Tibial nerve (tissue), 4 donors: ENCODE measurements at regions not wholly inside any gene's neighbourhood (a gene's known extent, or its start where the extent isn't known, plus 50 kb on each side); places are given as distances from the start of the nearest gene placed in this dataset.
"Not testable (repeated sequence)": the region's sequence is repeated elsewhere in the genome, so short reads cannot be mapped to it uniquely, and the experiment has no call there.

Experiments
- DNase-seq, 2 donors: peaks; one replicate each; pipeline ENCODE4 v3.0.0-alpha.2; 2019; ENCODE audit warnings: low spot score in 2 of 2
- H3K27ac ChIP-seq, 4 donors: fragments of 200-600 bp; sonication (generic) in 3 of 4; one replicate each; pipeline ENCODE4 v1.5.1; 2017 to 2019; ENCODE audit warnings: mild to moderate bottlenecking in 1 of 4
- H3K27me3 ChIP-seq, 2 donors: fragments of 200-600 bp; sonication (generic) in 1 of 2; one replicate each; pipeline versions ENCODE4 v1.5.1 to v1.6.0; 2017 to 2019
- H3K36me3 ChIP-seq, 3 donors: fragments of 200-600 bp; sonication (generic); one replicate each; pipeline ENCODE4 v1.5.1; 2018 to 2019
- H3K4me1 ChIP-seq, 4 donors: fragments of 200-600 bp; sonication (generic) in 3 of 4; one replicate each; pipeline ENCODE4 v1.5.1; 2017 to 2019
- H3K4me3 ChIP-seq, 4 donors: fragments of 200-600 bp; sonication (generic) in 3 of 4; one replicate each; pipeline ENCODE4 v1.5.1; 2017 to 2019; ENCODE audit warnings: mild to moderate bottlenecking in 1 of 4, moderate library complexity in 1 of 4
- H3K9me3 ChIP-seq, 4 donors: fragments of 200-600 bp; sonication (generic) in 3 of 4; one replicate each; pipeline ENCODE4 v1.5.1; 2017 to 2019
- EP300 ChIP-seq, 2 donors: sonication (generic); formaldehyde crosslinking; IDR thresholded peaks; one replicate each; pipeline ENCODE4 v1.6.1; 2017; ENCODE audit warnings: antibody characterized with exemption in 2 of 2, mild to moderate bottlenecking in 1 of 2
- POLR2A ChIP-seq, 2 donors: fragments of 450-650 bp; IDR thresholded peaks; one replicate each; pipeline ENCODE4 v1.6.1; 2017; ENCODE audit warnings: antibody characterized with exemption in 2 of 2, mild to moderate bottlenecking in 2 of 2, moderate library complexity in 2 of 2
- WGBS, 2 donors: methylation state at CpG; one replicate each; pipeline ENCODE4 v1.1.5; 2018; 5-methylcytosine and 5-hydroxymethylcytosine counted together
- TF ChIP-seq, protein P1 (sequence below), 5 experiments: fragments of 200-600 bp in 3 of 5; fragments of 450-650 bp in 2 of 5; sonication (generic) in 3 of 5; IDR thresholded peaks; one replicate each; pipeline ENCODE4 v1.5.1; 2016 to 2019; ENCODE audit warnings: antibody characterized with exemption in 5 of 5, mild to moderate bottlenecking in 3 of 5, moderate library complexity in 2 of 5

DNA sequence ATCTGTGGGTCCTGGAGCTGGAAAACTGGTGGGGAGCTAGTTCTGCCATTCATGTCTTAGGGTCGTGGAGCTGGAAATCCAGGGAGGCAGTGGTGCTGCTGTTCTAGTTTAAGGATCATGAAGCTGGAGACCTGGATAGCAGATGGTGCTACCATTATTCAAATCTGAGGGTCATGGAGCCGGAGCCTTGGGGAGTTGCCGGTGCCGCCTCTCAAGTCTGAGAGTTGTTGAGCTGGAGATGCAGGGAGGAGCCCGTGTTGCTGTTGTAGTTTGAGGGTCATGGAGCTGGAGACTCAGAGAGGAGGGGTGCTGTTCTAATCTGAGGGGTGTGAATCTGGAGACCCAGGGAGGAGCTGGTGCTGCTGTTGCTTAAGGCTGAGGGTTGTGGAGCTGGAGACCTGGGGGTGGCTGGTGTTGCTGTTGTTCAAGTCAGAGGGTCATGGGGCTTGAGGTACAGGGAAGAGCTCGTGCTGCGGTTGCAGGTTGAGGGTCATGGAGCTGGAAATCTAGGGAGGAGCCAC, 86.0 kb upstream of the ZNF479 start:
- H3K27ac ChIP-seq: no peak overlapping the region
- H3K9me3 ChIP-seq: peaks cover 0 to 88% (median 0%) of the 10 kb centered on the region in 4 donors
- H3K36me3 ChIP-seq: no peaks in the 10 kb centered on the region
- no peak for DNase-seq
- no peaks in the 10 kb centered on the region for H3K4me1 ChIP-seq
- 84 to 86% methylated on average over 7 of the region's 7 CpGs for WGBS, 2 donors
- H3K27me3 ChIP-seq: no peaks in the 10 kb centered on the region
- TF ChIP-seq, protein P1, sequence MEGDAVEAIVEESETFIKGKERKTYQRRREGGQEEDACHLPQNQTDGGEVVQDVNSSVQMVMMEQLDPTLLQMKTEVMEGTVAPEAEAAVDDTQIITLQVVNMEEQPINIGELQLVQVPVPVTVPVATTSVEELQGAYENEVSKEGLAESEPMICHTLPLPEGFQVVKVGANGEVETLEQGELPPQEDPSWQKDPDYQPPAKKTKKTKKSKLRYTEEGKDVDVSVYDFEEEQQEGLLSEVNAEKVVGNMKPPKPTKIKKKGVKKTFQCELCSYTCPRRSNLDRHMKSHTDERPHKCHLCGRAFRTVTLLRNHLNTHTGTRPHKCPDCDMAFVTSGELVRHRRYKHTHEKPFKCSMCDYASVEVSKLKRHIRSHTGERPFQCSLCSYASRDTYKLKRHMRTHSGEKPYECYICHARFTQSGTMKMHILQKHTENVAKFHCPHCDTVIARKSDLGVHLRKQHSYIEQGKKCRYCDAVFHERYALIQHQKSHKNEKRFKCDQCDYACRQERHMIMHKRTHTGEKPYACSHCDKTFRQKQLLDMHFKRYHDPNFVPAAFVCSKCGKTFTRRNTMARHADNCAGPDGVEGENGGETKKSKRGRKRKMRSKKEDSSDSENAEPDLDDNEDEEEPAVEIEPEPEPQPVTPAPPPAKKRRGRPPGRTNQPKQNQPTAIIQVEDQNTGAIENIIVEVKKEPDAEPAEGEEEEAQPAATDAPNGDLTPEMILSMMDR (IDR thresholded peaks at IDR 0.05): no peak
- TF ChIP-seq POLR2A (IDR thresholded peaks at IDR 0.05): no peak
- TF ChIP-seq EP300 (IDR thresholded peaks at IDR 0.05): no peak
- H3K4me3 ChIP-seq: no peak overlapping the region

DNA sequence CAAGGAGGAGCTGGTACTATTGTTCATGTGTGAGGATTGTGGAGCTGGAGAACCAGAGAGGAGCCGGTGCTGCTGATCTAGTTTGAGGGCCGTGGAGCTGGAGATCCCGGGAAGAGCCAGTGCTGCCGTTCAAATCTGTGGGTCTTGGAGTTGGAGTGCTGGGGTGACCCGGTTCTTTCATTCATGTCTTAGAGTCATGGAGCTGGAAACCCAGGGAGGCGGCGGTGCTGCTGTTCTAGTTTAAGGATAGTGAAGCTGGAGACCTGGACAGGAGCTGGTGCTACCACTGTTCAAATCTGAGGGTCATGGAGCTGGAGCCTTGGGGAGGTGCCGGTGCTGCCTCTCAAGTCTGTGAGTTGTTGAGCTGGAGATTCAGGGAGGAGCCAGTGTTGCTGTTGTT, 88.5 kb upstream of the ZNF479 start:
- no peaks in the 10 kb centered on the region for H3K27me3 ChIP-seq
- H3K4me1 ChIP-seq: no peaks in the 10 kb centered on the region
- WGBS, 2 donors: 81 to 87% methylated on average over 8 of the region's 8 CpGs
- H3K36me3 ChIP-seq: no peaks in the 10 kb centered on the region
- H3K9me3 ChIP-seq: peaks cover 0 to 64% (median 0%) of the 10 kb centered on the region in 4 donors
- H3K27ac ChIP-seq: no peak overlapping the region
- no peak overlapping the region for H3K4me3 ChIP-seq
- TF ChIP-seq, protein P1 (IDR thresholded peaks at IDR 0.05): no peak
- TF ChIP-seq POLR2A (IDR thresholded peaks at IDR 0.05) (no peak), EP300 (IDR thresholded peaks at IDR 0.05) (no peak)
- DNase-seq: no peak

DNA sequence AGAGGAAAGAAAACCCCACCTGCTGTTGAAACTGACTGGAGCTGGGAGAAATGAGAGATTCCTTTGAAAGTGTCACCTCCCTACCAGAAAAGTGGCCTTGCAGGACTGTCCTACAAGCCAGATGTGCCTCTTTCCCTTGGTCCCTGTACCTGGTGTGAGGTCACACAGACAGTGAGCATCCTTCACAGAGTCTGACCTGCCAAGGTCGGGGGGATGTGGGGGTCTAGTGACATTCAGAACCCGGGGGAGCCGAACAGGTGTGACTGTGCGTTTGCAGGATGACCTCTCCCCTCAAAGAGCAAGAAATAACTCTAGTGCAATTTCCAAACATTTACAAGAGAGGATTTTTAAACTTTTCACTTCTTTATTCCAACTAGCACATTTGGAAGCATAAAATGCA, 93.4 kb upstream of the ZNF479 start:
- WGBS, 2 donors: 61 to 74% methylated on average over 4 of the region's 4 CpGs
- H3K27ac ChIP-seq: no peak overlapping the region
- TF ChIP-seq EP300 (IDR thresholded peaks at IDR 0.05) (no peak), POLR2A (IDR thresholded peaks at IDR 0.05) (no peak)
- TF ChIP-seq, protein P1 (IDR thresholded peaks at IDR 0.05): no peak
- no peak overlapping the region for H3K4me3 ChIP-seq
- no peaks in the 10 kb centered on the region for H3K4me1 ChIP-seq
- no peaks in the 10 kb centered on the region for H3K27me3 ChIP-seq
- no peaks in the 10 kb centered on the region for H3K36me3 ChIP-seq
- DNase-seq: no peak
- H3K9me3 ChIP-seq: peaks cover 0 to 33% (median 0%) of the 10 kb centered on the region in 4 donors

DNA sequence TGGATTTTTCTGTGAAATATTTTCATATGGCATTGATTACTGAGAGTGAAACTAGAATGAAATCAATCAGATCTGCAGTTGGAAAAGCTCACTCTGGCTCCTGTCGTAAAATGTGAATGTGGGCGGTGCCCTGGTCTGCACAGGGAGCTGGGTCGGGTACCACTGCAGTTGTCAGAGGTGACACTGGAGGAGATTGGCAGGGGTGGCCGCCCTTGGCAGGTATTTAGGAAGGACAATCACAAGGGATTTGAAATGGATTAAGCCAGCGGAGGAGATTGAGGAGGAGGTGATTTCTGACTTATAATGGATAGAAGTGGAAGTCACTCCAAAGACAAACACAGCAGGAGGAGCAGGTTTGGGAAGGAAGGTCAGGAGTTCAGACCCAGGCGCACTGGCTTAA, 109.0 kb upstream of the ZNF479 start:
- H3K36me3 ChIP-seq, H3K27ac ChIP-seq, H3K4me1 ChIP-seq, H3K27me3 ChIP-seq, H3K4me3 ChIP-seq, DNase-seq: not testable (repeated sequence)
- 80 to 91% methylated on average over 6 of the region's 6 CpGs for WGBS, 2 donors
- H3K9me3 ChIP-seq: peaks cover 0 to 86% (median 0%) of the 10 kb centered on the region in 4 donors

DNA sequence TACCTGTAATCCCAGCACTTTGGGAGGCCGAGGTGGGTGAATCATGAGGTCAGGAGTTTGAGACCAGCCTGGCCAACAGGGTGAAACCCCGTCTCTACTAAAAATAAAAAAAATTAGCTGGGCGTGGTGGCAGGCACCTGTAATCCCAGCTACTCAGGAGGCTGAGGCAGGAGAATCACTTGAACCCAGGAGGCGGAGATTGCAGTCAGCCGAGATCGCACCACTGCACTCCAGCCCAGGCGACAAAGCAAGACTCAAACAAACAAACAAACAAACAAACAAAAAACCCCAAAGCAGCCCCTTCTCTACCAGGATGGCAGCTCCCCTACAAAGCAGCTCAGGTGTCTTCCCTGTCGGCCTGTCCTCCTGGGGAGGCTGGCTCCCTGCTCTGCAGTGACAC, 111.3 kb upstream of the ZNF479 start:
- not testable (repeated sequence) for DNase-seq, H3K4me1 ChIP-seq, H3K36me3 ChIP-seq, H3K4me3 ChIP-seq, H3K27ac ChIP-seq, H3K27me3 ChIP-seq
- WGBS, 2 donors: 81 to 84% methylated on average over 8 of the region's 8 CpGs
- peaks cover 0 to 85% (median 2%) of the 10 kb centered on the region in 4 donors for H3K9me3 ChIP-seq

DNA sequence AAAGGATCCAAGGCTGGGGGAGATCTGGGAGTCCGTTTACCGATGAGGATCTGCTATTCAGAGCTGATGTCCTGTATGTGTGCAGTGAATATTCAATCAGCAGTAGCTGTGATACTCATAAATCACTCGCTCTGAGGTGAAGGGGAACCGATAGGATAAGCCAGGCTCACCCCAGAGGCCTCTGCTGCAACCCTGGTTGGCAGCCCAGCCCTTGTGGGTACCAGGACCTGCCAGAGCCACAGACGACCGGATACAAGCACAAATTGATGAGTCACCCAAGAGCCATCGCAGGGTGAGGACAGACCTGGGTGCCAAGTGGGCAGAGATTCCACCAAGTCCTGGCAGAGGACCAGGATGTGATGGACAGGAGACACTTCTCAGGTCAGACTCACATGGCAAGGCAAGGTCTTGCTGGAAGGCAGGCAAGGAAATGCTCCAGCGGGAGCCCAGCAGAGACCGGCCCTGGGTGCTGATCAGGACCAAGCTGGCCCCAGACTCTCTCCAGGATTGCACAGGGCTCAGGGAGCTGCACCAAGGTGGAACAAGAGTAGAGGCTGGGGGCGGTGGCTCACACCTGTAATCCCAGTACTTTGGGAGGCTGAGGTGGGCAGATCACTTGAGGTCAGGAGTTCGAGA, 112.2 kb upstream of the ZNF479 start:
- not testable (repeated sequence) for H3K4me3 ChIP-seq, H3K27me3 ChIP-seq, H3K4me1 ChIP-seq, DNase-seq, H3K27ac ChIP-seq, H3K36me3 ChIP-seq
- H3K9me3 ChIP-seq: peaks cover 0 to 82% (median 2%) of the 10 kb centered on the region in 4 donors
- WGBS, 2 donors: 86% methylated on average over 11 of the region's 11 CpGs

DNA sequence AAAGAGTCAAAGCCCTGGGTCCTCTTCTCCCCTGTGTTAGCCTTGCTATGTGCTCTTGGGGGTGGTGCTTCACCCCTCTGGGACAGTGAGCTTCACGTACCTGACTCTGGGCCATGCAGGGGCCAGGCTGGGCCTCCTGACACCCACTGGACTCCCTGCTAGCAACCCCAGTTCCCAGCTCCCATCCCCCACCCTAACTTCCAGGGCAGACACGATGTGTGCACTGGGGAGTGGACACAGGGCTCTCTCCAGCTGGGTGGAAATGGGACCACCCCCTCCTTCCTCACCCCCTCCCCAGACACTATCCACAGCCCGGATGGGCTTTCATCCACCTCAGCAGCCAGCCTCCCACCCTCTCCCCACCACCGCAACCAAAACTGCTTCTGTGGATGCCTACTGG, 113.0 kb upstream of the ZNF479 start:
- Histone ChIP-seq H3K4me1 (no peaks in the 10 kb centered on the region), H3K9me3 (peaks cover 0 to 82% (median 2%) of the 10 kb centered on the region in 4 donors), H3K27me3 (no peaks in the 10 kb centered on the region), H3K36me3 (no peaks in the 10 kb centered on the region), H3K4me3 (no peak overlapping the region), H3K27ac (no peak overlapping the region)
- DNase-seq: no peak
- no peak for TF ChIP-seq EP300 (IDR thresholded peaks at IDR 0.05)
- TF ChIP-seq POLR2A (IDR thresholded peaks at IDR 0.05): no peak
- TF ChIP-seq, protein P1 (IDR thresholded peaks at IDR 0.05): no peak
- WGBS, 2 donors: 64 to 78% methylated on average over 4 of the region's 4 CpGs
